Kidney (tissue), 13 donors: ENCODE measurements at regions not wholly inside any gene's neighbourhood (a gene's known extent, or its start where the extent isn't known, plus 50 kb on each side); places are given as distances from the start of the nearest gene placed in this dataset.

ENCODE experiments used
- DNase-seq, 5 donors: peaks; one replicate each; pipeline ENCODE4 v3.0.0-alpha.2; 2013 to 2020
- FAIRE-seq: peaks from 2 replicates; lab custom pipeline; 2012; peaks lifted over from hg19 to GRCh38; lab: Jason Lieb, UNC
- H3K27ac ChIP-seq, 2 donors: one replicate each; pipeline ENCODE4 v1.7.0; 2013; ENCODE audit warnings: low read depth in 2 of 2, low read length in 2 of 2, inconsistent platforms in 1 of 2
- H3K27me3 ChIP-seq: one replicate; pipeline ENCODE4 v1.7.1; 2013; ENCODE audit warnings: low read length, inconsistent platforms; ENCODE audit not compliant: control insufficient read depth, insufficient read depth
- H3K36me3 ChIP-seq, 3 donors: one replicate each; pipeline versions ENCODE4 v1.7.0 to v1.7.1; 2013; ENCODE audit warnings: low read length in 3 of 3, control low read depth in 1 of 3, inconsistent platforms in 1 of 3; ENCODE audit not compliant: insufficient read depth in 3 of 3, control insufficient read depth in 2 of 3
- H3K4me1 ChIP-seq, 3 donors: one replicate each; pipeline versions ENCODE4 v1.7.0 to v1.7.1; 2013; ENCODE audit warnings: low read length in 3 of 3, inconsistent platforms in 1 of 3, low read depth in 1 of 3; ENCODE audit not compliant: control insufficient read depth in 2 of 3, insufficient read depth in 2 of 3
- H3K4me3 ChIP-seq, 3 donors: one replicate each; pipeline versions ENCODE4 v1.7.0 to v1.8.1; 2013; ENCODE audit warnings: low read length in 3 of 3, control low read depth in 1 of 3, inconsistent platforms in 1 of 3
- H3K9ac ChIP-seq, 3 donors: one replicate each; pipeline versions ENCODE4 v1.7.0 to v1.7.1; 2013; ENCODE audit warnings: low read length in 3 of 3, control low read depth in 1 of 3, inconsistent platforms in 1 of 3
- H3K9me3 ChIP-seq, 3 donors: one replicate each; pipeline versions ENCODE4 v1.7.0 to v1.7.1; 2013; ENCODE audit warnings: low read length in 3 of 3, control low read depth in 1 of 3, inconsistent platforms in 1 of 3; ENCODE audit not compliant: control insufficient read depth in 2 of 3, insufficient read depth in 1 of 3
- CTCF ChIP-seq: IDR thresholded peaks from 3 replicates; pipeline ENCODE4 v1.5.1; 2012; ENCODE audit warnings: mild to moderate bottlenecking, moderate library complexity, borderline replicate concordance; ENCODE audit not compliant: insufficient read depth; ENCODE audit errors: extremely low read depth
- intact Hi-C: fragments of 100-400 bp; cut with DNase I; formaldehyde crosslinking; loops from one replicate; pipeline ENCODE4 v1.11.1; 2022
- donor health status: control.
- donor health status: control.
- donor health status: control.
- donor health status: control.
- donor health status: control.
- donor health status: DM: yes; HTN: yes; CAD: no.
- donor health status: Normal renal cell carcinoma (clear cell type).

GRCh38 chr20:10954908-10955580, 281.2 kb upstream of the JAG1 start:
- H3K4me3 ChIP-seq, result no peak overlapping the region
- H3K36me3 ChIP-seq, result no peaks in the 10 kb centered on the region
- FAIRE-seq (no peak), DNase-seq (no peak)
- H3K9ac ChIP-seq, result no peak overlapping the region
- H3K4me1 ChIP-seq, result no peaks in the 10 kb centered on the region
- H3K27ac ChIP-seq, result no peak overlapping the region
- no peaks in the 10 kb centered on the region for H3K27me3 ChIP-seq
- H3K9me3 ChIP-seq, result no peaks in the 10 kb centered on the region
- intact Hi-C loops, result no loop called here
- no peak for TF ChIP-seq CTCF

GRCh38 chr20:10958279-10958678, 284.5 kb upstream of the JAG1 start:
- Histone ChIP-seq H3K27ac (no peak overlapping the region), H3K4me3 (no peak overlapping the region), H3K9me3 (no peaks in the 10 kb centered on the region), H3K9ac (no peak overlapping the region), H3K36me3 (no peaks in the 10 kb centered on the region), H3K27me3 (no peaks in the 10 kb centered on the region), H3K4me1 (no peaks in the 10 kb centered on the region)
- no peak for DNase-seq
- FAIRE-seq, result no peak
- no peak for TF ChIP-seq CTCF
- intact Hi-C loops, result no loop called here

- Histone ChIP-seq H3K4me3 (no peak overlapping the region), H3K9me3 (no peaks in the 10 kb centered on the region), H3K36me3 (no peaks in the 10 kb centered on the region), H3K27ac (no peak overlapping the region), H3K9ac (no peak overlapping the region), H3K27me3 (no peaks in the 10 kb centered on the region), H3K4me1 (peaks cover 0 to 3% (median 0%) of the 10 kb centered on the region in 3 donors)
- intact Hi-C loops, result no loop called here
- FAIRE-seq (no peak), DNase-seq (no peak)
- no peak for TF ChIP-seq CTCF
Observed at GRCh38 chr20:10960416-10960815, 286.6 kb upstream of the JAG1 start.

- DNase-seq, result no peak
- intact Hi-C loops, result no loop called here
Observed at GRCh38 chr20:10961651-10962288, 288.0 kb upstream of the JAG1 start.

More at GRCh38 chr20:10961651-10962288, 288.0 kb upstream of the JAG1 start:
- no peaks in the 10 kb centered on the region for H3K27me3 ChIP-seq
- H3K36me3 ChIP-seq, result no peaks in the 10 kb centered on the region
- no peak overlapping the region for H3K4me3 ChIP-seq
- no peaks in the 10 kb centered on the region for H3K9me3 ChIP-seq
- no peak for FAIRE-seq
- H3K9ac ChIP-seq, result no peak overlapping the region
- H3K27ac ChIP-seq, result no peak overlapping the region
- TF ChIP-seq CTCF, result no peak
- H3K4me1 ChIP-seq, result peaks cover 0 to 3% (median 0%) of the 10 kb centered on the region in 3 donors
